Upper lobe of left lung (tissue), 4 donors: ENCODE measurements at regions not wholly inside any gene's neighbourhood (a gene's known extent, or its start where the extent isn't known, plus 50 kb on each side); places are given as distances from the start of the nearest gene placed in this dataset.

Source experiments
- POLR2A ChIP-seq, 4 donors: fragments of 450-650 bp; IDR thresholded peaks; one replicate each; pipeline ENCODE4 v1.5.1; 2016 to 2017; ENCODE audit warnings: antibody characterized with exemption in 4 of 4, mild to moderate bottlenecking in 2 of 4
- POLR2AphosphoS5 ChIP-seq, 2 donors: sonication (generic); formaldehyde crosslinking; IDR thresholded peaks; one replicate each; pipeline ENCODE4 v1.5.1; 2017; ENCODE audit warnings: antibody characterized with exemption in 2 of 2
- TF ChIP-seq, protein P1 (sequence below), 6 experiments: fragments of 450-650 bp in 4 of 6; fragments of 200-600 bp in 2 of 6; sonication (generic) in 2 of 6; IDR thresholded peaks; one replicate each; pipeline ENCODE4 v1.5.1; 2016 to 2019; ENCODE audit warnings: antibody characterized with exemption in 6 of 6

DNA sequence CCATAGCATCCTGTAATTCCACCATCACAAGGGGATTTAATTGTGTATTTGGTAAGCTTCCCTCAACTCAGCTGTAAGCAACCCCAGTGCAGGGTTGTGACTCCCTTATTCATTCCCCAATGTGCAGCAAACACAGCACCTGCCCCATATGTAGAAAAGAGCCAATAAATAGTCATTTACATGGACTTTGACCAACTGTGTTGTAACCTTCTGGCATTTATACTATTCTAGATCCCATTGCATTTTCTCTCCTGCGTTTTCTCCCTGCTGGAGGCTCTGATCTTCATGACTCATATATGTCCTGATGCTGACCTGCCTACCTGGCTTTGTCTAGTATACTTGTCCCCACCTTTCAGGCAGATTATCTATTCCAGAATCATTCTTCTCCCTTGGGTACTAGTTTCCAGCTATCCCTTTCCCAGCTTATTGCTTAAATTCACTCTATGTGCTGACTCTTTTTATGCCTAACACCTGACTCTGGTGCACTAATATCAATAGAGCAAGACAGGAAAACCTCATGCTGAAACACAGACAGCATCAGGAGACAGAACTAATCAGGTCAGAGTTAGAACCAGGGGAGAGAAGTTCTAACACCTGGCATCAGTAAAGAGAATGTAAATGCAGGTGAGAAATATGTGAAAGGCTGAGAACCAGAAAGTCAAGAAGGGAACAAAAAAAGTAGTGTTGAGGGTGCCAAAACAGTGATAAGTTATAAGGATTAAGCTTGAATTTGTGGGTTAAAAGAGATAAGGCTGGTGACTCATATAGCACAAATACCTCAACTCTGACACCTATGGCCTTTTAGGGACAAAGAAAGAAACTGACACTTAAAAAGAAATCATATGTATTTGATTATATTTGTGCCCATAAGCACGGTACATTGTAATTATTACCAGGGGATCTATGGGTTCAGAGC, 402.7 kb downstream of the IPMK start:
- TF ChIP-seq, protein P1, sequence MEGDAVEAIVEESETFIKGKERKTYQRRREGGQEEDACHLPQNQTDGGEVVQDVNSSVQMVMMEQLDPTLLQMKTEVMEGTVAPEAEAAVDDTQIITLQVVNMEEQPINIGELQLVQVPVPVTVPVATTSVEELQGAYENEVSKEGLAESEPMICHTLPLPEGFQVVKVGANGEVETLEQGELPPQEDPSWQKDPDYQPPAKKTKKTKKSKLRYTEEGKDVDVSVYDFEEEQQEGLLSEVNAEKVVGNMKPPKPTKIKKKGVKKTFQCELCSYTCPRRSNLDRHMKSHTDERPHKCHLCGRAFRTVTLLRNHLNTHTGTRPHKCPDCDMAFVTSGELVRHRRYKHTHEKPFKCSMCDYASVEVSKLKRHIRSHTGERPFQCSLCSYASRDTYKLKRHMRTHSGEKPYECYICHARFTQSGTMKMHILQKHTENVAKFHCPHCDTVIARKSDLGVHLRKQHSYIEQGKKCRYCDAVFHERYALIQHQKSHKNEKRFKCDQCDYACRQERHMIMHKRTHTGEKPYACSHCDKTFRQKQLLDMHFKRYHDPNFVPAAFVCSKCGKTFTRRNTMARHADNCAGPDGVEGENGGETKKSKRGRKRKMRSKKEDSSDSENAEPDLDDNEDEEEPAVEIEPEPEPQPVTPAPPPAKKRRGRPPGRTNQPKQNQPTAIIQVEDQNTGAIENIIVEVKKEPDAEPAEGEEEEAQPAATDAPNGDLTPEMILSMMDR (IDR thresholded peaks at IDR 0.05), result no peak
- TF ChIP-seq POLR2A (IDR thresholded peaks at IDR 0.05) (no peak), POLR2AphosphoS5 (IDR thresholded peaks at IDR 0.05) (no peak)
